HFF-Myc (cell line): ENCODE measurements at regions not wholly inside any gene's neighbourhood (a gene's known extent, or its start where the extent isn't known, plus 50 kb on each side); places are given as distances from the start of the nearest gene placed in this dataset.

ENCODE experiments used
- DNase-seq: peaks from one replicate; pipeline ENCODE4 v3.0.0-alpha.2; 2011; ENCODE audit warnings: low read depth; ENCODE audit errors: extremely low read depth
- H3K4me3 ChIP-seq: replicated peaks from 2 replicates; pipeline ENCODE4 v1.5.1; 2011; ENCODE audit warnings: low read depth, mild to moderate bottlenecking, control low read depth, low read length
- CTCF ChIP-seq: IDR thresholded peaks from 2 replicates; pipeline ENCODE4 v1.5.1; 2012; ENCODE audit warnings: mild to moderate bottlenecking, low read depth, low read length, control low read depth; ENCODE audit errors: missing control alignments

- DNase-seq, result no peak
- TF ChIP-seq CTCF, result no peak
- no peak overlapping the region for H3K4me3 ChIP-seq
Observed at GRCh38 chr9:28781481-28781880, 1208.2 kb upstream of the C9orf72 start.

GRCh38 chr9:28782630-28783029 lies 1209.3 kb upstream of the C9orf72 start:
- no peak overlapping the region for H3K4me3 ChIP-seq
- no peak for DNase-seq
- no peak for TF ChIP-seq CTCF

- H3K4me3 ChIP-seq, result no peak overlapping the region
- DNase-seq, result no peak
- TF ChIP-seq CTCF, result no peak
Observed at GRCh38 chr9:28792716-28793115, 1219.4 kb upstream of the C9orf72 start.

GRCh38 chr9:28799876-28800275 lies 1226.6 kb upstream of the C9orf72 start:
- no peak for TF ChIP-seq CTCF
- no peak overlapping the region for H3K4me3 ChIP-seq
- no peak for DNase-seq

- no peak overlapping the region for H3K4me3 ChIP-seq
- no peak for TF ChIP-seq CTCF
- no peak for DNase-seq
Observed at GRCh38 chr9:28801144-28801799, 1228.0 kb upstream of the C9orf72 start.

GRCh38 chr9:28805197-28805596 lies 1231.9 kb upstream of the C9orf72 start:
- DNase-seq, result no peak
- H3K4me3 ChIP-seq, result no peak overlapping the region
- no peak for TF ChIP-seq CTCF

- no peak overlapping the region for H3K4me3 ChIP-seq
- TF ChIP-seq CTCF, result no peak
- DNase-seq, result no peak
Observed at GRCh38 chr9:28808042-28808441, 1234.8 kb upstream of the C9orf72 start.
